LNCAP (cell line): ENCODE measurements at regions not wholly inside any gene's neighbourhood (a gene's known extent, or its start where the extent isn't known, plus 50 kb on each side); places are given as distances from the start of the nearest gene placed in this dataset.

Experiments
- TF ChIP-seq, protein P1 (sequence below): fragments of 450-650 bp; IDR thresholded peaks from 2 replicates; pipeline ENCODE4 v1.5.1; 2017; ENCODE audit warnings: mild to moderate bottlenecking

DNA sequence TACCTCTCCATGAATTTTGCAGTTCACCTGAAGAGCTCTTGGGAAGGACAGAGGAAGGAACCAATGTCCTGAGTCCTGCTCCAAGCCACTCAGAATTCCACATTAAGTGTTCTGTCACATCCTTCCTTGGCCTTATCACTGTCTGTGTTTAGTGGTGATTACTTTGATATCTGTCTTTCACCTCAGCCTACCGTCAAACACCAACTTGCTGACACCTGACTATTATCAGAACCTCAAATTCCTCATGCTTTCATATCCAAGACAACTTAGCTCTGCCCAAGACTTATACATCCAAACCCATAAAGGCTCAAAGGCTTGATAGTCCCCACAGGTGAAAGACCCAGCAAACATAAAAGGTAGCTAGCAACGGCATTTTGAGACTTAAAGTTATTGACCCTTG lies 280.0 kb downstream of the MEX3B start:
- TF ChIP-seq, protein P1, sequence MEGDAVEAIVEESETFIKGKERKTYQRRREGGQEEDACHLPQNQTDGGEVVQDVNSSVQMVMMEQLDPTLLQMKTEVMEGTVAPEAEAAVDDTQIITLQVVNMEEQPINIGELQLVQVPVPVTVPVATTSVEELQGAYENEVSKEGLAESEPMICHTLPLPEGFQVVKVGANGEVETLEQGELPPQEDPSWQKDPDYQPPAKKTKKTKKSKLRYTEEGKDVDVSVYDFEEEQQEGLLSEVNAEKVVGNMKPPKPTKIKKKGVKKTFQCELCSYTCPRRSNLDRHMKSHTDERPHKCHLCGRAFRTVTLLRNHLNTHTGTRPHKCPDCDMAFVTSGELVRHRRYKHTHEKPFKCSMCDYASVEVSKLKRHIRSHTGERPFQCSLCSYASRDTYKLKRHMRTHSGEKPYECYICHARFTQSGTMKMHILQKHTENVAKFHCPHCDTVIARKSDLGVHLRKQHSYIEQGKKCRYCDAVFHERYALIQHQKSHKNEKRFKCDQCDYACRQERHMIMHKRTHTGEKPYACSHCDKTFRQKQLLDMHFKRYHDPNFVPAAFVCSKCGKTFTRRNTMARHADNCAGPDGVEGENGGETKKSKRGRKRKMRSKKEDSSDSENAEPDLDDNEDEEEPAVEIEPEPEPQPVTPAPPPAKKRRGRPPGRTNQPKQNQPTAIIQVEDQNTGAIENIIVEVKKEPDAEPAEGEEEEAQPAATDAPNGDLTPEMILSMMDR: no peak

DNA sequence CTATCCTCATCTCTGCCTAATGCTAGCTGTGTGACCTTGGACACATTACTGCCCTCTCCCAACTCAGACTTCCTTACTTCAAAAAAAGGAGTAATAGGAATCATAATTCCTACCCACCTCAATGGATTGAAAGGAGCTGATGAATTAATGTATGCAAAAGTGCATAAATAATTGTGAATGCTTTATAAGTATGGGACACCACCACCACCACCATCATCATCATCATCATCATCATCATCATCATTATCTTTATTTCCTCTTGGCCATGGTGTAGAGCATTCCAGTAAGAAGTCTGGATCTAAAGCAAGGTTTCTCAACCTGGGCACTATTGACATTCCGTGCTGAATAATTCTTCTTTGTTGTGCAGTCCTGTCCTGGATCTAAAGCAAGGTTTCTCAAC lies 282.5 kb downstream of the MEX3B start:
- TF ChIP-seq, protein P1: no peak

DNA sequence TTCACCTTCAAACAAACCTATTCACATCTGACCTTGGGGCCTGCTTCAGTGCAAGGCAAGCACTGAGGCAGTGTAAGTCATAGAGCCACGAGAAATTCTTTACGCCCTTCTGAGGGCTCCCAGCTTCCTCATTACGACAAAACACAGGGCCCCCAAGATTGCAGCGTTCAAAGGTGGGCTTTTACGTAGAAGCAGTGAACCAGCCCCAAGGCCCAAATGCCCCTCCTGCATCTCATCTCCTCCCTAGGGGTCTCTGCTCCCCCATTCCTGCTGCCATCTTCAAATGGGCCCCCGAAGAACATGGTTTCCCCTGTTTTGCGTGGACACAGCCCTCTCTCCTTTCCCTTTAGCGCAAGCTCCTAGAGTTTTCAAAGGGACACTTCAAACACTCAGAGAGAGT lies 285.1 kb downstream of the MEX3B start:
- TF ChIP-seq, protein P1: no peak

DNA sequence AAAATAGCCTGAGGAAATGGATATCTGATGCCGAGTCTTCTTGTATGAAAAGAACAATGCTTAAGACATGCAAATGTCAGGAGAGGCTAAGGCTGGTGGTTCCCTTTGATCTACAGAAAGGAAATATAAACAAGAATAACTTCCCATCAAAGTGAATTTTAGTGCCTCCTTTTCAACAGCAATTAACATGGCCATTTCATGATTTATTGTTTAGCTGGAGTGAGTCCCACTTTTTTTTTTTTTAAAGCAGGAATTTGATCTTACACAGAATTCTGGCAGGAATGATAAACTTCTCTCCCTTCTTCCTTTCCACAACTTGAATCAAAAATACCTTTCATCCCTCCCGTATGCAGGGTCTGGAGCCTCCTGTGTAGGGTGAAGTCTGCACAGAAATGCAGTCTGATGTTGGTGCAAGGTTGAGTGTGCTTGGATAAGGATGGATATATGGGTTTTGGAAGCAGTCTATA lies 287.0 kb downstream of the MEX3B start:
- TF ChIP-seq, protein P1: no peak

DNA sequence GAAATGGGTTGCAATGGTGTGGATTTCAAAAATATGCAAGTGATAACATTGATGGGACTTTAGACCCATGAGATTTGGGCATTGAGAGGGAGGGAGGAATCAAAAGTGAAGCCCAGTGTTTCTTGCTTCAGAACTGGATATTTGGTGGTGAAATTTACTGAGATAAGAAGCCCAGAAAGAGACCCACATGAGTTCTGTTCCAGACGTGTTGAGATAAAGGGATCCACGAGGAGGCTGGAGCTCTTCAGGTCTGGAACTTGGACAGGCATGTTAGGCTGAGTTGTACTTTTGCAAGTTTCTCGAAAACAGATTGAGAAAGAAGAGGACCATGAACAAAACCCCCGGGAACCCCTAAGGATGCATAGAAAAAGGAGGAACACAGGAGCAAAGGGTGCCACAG lies 290.2 kb downstream of the MEX3B start:
- TF ChIP-seq, protein P1: no peak

DNA sequence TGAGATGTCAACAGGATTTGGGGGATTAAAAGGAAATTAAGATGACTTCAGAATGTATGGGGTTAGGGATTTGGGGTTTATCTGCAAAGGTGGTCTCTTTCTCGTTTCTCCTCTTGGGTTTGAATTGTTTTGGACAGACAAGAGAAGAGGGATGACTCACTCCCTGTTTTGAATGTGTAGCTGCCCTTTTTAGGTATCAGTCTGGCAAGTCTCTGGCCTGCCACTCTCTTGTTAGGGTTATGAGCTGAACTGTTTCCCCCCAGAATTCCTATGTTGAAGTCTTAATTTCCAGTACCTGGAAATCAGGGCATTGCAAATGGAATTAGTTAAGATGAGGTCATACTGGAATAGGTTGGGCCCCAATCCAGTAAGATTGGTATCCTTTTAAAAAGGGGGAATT lies 291.7 kb downstream of the MEX3B start:
- TF ChIP-seq, protein P1: no peak

DNA sequence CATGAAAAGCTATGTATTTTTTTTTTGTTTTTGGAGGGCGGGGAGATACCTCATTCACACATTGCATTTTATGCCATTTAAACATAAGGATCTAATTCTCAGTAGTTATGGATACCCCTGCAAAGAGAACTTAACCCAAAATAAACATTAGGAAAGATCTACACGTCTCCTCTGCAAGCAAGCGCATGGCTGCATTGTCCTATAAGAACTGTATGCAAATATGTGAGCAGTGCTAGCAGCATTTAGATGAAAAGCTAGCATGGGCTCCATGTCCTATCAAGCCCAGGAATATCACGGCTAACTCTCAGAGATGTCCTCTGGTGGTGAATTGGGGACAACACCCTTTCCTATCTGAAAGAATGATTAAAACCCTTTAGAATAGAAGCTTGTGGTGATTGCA lies 292.8 kb downstream of the MEX3B start:
- TF ChIP-seq, protein P1: no peak

DNA sequence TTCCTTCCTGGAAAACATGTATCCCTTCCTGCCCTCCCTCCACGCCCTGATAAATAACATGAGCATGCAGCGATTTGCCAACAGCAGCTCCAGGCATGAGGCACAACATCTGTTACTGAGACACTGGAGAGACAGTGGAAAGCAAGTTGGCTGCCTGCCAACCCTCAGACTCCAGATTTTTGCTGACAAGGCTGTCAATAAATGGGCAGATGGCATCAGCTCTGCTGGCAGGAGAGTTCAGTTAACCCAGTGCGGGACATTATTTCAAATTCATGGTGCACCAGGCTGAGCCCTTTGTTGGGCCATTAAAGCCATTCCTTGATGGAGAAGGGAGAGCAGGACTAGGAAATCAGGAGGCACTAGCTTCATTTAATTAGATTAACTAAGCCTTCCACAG lies 293.3 kb downstream of the MEX3B start:
- TF ChIP-seq, protein P1: no peak
